GM12875 (cell line): ENCODE measurements at regions not wholly inside any gene's neighbourhood (a gene's known extent, or its start where the extent isn't known, plus 50 kb on each side); places are given as distances from the start of the nearest gene placed in this dataset.

Source experiments
- H3K4me3 ChIP-seq: one replicate; pipeline ENCODE4 v1.5.1; 2011; ENCODE audit warnings: low read depth, low read length, control low read depth
- CTCF ChIP-seq: IDR thresholded peaks from 2 replicates; pipeline ENCODE4 v1.5.1; 2011; ENCODE audit warnings: low read depth, mild to moderate bottlenecking, control low read depth, inconsistent platforms, low read length, moderate library complexity, borderline replicate concordance; ENCODE audit not compliant: insufficient read depth

DNA sequence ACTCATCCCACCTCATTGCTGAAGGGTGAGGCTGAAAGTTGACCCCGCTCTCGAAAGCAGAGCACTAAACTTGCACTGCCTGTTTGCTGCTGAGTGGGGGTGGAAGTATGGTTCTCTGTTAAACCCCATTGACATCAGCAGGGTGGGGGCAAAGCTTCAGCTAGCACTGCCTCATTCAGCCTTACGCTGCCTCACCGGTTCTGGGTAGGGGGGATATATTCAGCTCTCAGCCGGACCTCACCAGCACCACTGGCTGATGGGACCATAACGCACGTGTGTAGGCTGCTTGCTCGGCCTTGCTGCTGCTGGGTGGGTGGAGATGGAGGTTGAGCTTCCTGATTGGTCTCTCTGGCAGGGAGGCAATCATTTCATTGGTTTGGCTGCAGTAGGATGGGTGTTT is 265.7 kb upstream of the RTL1 start:
- no peak for TF ChIP-seq CTCF
- no peak overlapping the region for H3K4me3 ChIP-seq

- no peak for TF ChIP-seq CTCF
- H3K4me3 ChIP-seq, result no peak overlapping the region
Measured at GRCh38 chr14:101171650-101172049, 268.1 kb upstream of the RTL1 start.

DNA sequence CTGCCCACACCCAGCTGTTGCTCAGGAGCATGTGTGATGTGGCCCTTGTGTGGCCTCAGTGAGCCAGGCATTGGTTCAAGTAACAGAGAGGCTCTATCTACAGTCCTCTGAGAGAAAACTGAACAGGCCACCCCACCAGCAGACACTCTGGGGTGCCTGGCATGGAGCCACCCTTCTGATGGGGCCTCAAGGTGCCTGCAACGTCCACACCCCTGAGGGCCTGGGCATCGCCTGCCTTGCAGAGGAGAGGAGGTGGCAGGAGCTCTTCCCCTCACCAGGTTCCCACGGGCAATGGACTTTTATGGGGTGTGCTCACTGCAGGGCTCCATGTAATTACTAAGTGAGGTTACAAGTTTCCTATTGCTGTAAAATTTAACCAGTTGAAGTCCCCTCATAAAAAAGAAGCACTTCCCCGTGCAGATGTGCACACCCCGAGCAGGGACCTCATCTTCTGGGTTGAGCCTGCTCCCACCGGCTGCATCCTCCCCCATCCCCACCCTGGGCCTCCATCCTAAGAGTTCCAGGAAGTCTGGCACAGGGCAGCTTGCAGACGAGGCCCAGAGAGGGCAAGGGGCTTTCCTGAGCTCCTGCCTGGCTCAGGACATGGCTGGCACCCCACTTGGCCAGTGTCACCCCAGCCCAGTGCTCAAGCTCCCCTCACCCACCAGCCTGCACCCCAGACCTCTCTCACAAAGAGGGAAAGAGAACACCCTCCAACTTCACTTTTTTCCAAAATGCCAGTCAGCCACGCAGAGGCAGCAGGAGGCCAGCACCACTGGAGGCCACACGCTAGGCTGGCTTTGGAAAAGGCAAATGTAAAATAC is 270.4 kb upstream of the RTL1 start:
- no peak overlapping the region for H3K4me3 ChIP-seq
- TF ChIP-seq CTCF, result no peak

DNA sequence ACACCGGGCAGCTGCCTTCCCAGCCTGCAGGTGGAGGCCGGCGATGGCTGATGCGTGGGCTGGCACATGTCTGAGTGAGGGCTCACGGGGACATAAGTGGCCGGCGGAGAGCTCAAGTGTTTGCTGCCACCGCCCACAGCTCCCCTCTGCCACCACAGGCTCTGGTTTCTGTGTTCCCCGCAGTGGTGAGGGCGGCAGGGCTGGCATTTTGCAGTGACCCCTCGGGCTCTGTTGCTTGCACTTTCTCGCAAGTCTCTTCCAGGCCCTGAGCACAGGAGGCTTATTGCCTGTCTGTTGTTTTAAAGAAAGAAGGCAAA is 271.0 kb upstream of the RTL1 start:
- no peak for TF ChIP-seq CTCF
- H3K4me3 ChIP-seq, result no peak overlapping the region

DNA sequence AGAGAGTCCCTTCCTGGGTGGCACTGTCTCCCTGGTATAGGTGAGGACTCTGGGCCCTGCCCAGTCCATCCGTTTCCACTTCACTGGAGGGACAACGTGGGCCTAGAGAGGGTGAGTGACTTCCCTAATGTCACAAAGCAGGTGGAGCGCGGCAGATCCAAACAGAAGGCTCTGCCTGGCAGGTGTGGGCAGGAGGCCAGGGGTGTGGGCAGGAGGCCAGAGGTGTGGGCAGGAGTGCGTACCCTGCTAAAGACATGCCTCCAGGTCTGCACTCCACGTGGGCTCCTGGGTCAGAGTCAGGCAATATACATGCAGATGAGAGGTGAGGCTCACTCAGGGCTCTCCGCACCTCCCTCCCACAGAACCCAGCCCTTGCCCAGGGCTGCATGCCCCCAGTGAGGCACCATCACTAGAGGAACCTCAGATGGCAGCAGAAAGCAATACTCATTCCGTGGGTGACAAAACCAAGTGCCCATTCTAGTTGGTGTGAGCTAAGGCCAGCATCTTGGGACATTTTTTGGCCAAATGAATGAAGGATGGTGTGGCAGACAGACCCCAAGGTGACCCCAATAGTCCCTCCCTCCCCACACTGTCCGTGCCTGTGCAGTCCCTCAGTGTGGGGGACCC is 271.6 kb upstream of the RTL1 start:
- TF ChIP-seq CTCF, result no peak
- no peak overlapping the region for H3K4me3 ChIP-seq

DNA sequence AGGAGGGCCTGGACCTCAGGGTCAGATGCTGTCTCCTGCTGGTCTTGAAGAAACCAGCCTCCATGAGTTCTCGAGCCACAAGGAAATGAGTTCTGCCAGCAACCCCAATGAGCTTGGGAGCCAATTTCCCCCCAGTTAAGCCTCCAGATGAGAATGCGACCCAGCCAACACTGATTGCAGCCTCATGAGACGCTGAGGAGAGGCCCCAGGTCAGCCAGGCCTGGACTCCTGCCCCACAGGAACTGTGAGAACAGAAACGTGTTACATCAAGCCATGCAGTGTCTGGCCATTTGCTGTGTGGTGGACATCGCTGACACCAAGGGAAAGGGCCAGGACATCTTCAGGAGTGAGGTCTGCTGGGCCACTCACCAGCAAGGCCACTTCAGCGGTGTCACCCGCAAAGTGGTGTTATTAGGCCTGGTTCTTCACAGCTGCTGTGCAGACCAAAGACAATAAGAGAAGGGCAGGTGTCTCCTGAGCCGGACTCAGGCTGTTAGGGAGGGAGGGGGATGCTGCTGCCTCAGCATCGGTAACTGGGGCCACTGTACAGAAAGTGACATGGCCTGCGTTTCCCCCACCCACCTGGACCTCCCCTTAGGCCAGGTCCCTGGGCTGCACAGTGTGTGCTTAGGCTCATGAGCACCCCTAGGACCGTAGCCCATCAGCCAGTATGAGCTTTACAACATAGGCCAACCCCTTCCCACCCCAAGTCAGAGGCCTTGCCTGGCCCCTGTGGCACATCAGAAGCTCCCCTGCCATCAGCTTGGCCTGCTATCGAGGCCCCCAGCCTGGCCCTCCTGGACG is 272.4 kb upstream of the RTL1 start:
- no peak overlapping the region for H3K4me3 ChIP-seq
- TF ChIP-seq CTCF, result no peak
